ENCODE measurements at regions not wholly inside any gene's neighbourhood (a gene's known extent, or its start where the extent isn't known, plus 50 kb on each side); places are given as distances from the start of the nearest gene placed in this dataset.

GRCh38 chr22:48844056-48844675 lies 983.5 kb downstream of the BRD1 start:
- TF ChIP-seq CTCF (IDR thresholded peaks at IDR 0.05): no peak
- no peak for DNase-seq (ENCODE audit: low spot score)
- Histone ChIP-seq H3K27ac (no peak overlapping the region), H3K4me3 (no peak overlapping the region)

GRCh38 chr22:48843640-48844039 lies 984.0 kb downstream of the BRD1 start:
- DNase-seq (ENCODE audit: low spot score): no peak
- TF ChIP-seq CTCF (IDR thresholded peaks at IDR 0.05): no peak
- Histone ChIP-seq H3K4me3 (no peak overlapping the region), H3K27ac (no peak overlapping the region)

GRCh38 chr22:48842976-48843375 lies 984.7 kb downstream of the BRD1 start:
- Histone ChIP-seq H3K27ac (no peak overlapping the region), H3K4me3 (no peak overlapping the region)
- DNase-seq (ENCODE audit: low spot score): no peak
- no peak for TF ChIP-seq CTCF (IDR thresholded peaks at IDR 0.05)

GRCh38 chr22:48842583-48842945 lies 985.1 kb downstream of the BRD1 start:
- no peak for TF ChIP-seq CTCF (IDR thresholded peaks at IDR 0.05)
- DNase-seq (ENCODE audit: low spot score): no peak
- Histone ChIP-seq H3K27ac (no peak overlapping the region), H3K4me3 (no peak overlapping the region)

GRCh38 chr22:48841881-48842582 lies 985.6 kb downstream of the BRD1 start:
- no peak for DNase-seq (ENCODE audit: low spot score)
- TF ChIP-seq CTCF (IDR thresholded peaks at IDR 0.05): no peak
- Histone ChIP-seq H3K4me3 (no peak overlapping the region), H3K27ac (no peak overlapping the region)

- Histone ChIP-seq H3K4me3 (no peak overlapping the region), H3K27ac (no peak overlapping the region)
- DNase-seq (ENCODE audit: low spot score): no peak
- no peak for TF ChIP-seq CTCF (IDR thresholded peaks at IDR 0.05)
Measured at GRCh38 chr22:48840112-48840949, 987.3 kb downstream of the BRD1 start.
